CD14-positive monocyte (primary cell): ENCODE measurements at regions not wholly inside any gene's neighbourhood (a gene's known extent, or its start where the extent isn't known, plus 50 kb on each side); places are given as distances from the start of the nearest gene placed in this dataset.

ENCODE experiments used
- DNase-seq, 3 donors: peaks; one replicate each; pipeline ENCODE4 v3.0.0-alpha.2; 2011 to 2022
- H2AFZ ChIP-seq: 2 replicates; pipeline ENCODE4 v1.6.0; 2012; ENCODE audit warnings: mild to moderate bottlenecking, low read depth, low read length, inconsistent platforms; ENCODE audit not compliant: insufficient read depth, poor library complexity, severe bottlenecking
- H3K27ac ChIP-seq, 2 donors: 1 replicate in 1 of 2; 2 replicates in 1 of 2; pipeline ENCODE4 v1.5.1; 2012 to 2013; ENCODE audit warnings: low read length in 2 of 2, control low read depth in 1 of 2, inconsistent platforms in 1 of 2, low read depth in 1 of 2, mild to moderate bottlenecking in 1 of 2
- H3K27me3 ChIP-seq, 2 donors: one replicate each; pipeline versions ENCODE4 v1.6.0 to v1.6.1; 2011 to 2013; ENCODE audit warnings: low read length in 2 of 2; ENCODE audit not compliant: control insufficient read depth in 2 of 2, insufficient read depth in 2 of 2
- H3K36me3 ChIP-seq, 2 donors: replicated peaks in 1 of 2; 1 replicate in 1 of 2; 2 replicates in 1 of 2; pipeline versions ENCODE4 v1.5.1 to v1.6.1; 2012 to 2013; ENCODE audit warnings: low read length in 2 of 2, control low read depth in 1 of 2, inconsistent platforms in 1 of 2, mild to moderate bottlenecking in 1 of 2; ENCODE audit not compliant: insufficient read depth in 2 of 2, control insufficient read depth in 1 of 2
- H3K4me1 ChIP-seq, 2 donors: 1 replicate in 1 of 2; 2 replicates in 1 of 2; pipeline versions ENCODE4 v1.5.1 to v1.6.1; 2012 to 2013; ENCODE audit warnings: low read length in 2 of 2, control low read depth in 1 of 2, inconsistent platforms in 1 of 2, mild to moderate bottlenecking in 1 of 2, moderate library complexity in 1 of 2; ENCODE audit not compliant: insufficient read depth in 2 of 2, control insufficient read depth in 1 of 2
- H3K4me2 ChIP-seq: replicated peaks from 2 replicates; pipeline ENCODE3; 2012; ENCODE audit warnings: low read length, moderate library complexity, mild to moderate bottlenecking; ENCODE audit not compliant: poor library complexity, severe bottlenecking; ENCODE audit errors: extremely low read depth
- H3K4me3 ChIP-seq, 3 experiments: fragments of 200-600 bp in 1 of 3; sonication (generic) in 1 of 3; replicated peaks in 1 of 3; 1 replicate in 2 of 3; 2 replicates in 1 of 3; pipeline ENCODE4 v1.5.1; 2011 to 2013; ENCODE audit warnings: low read length in 3 of 3, mild to moderate bottlenecking in 3 of 3, control low read depth in 2 of 3, low read depth in 2 of 3, inconsistent platforms in 1 of 3, moderate library complexity in 1 of 3
- H3K79me2 ChIP-seq: 2 replicates; pipeline ENCODE4 v1.6.0; 2012; ENCODE audit warnings: mild to moderate bottlenecking, control low read depth, inconsistent platforms, low read length, moderate library complexity; ENCODE audit not compliant: insufficient read depth
- H3K9ac ChIP-seq: 2 replicates; pipeline ENCODE4 v1.6.0; 2017; ENCODE audit warnings: low read length, mild to moderate bottlenecking; ENCODE audit not compliant: insufficient read depth, poor library complexity, severe bottlenecking
- H3K9me3 ChIP-seq, 2 donors: replicated peaks in 1 of 2; 1 replicate in 1 of 2; 2 replicates in 1 of 2; pipeline versions ENCODE4 v1.5.1 to v1.6.1; 2012 to 2013; ENCODE audit warnings: low read length in 2 of 2, control low read depth in 1 of 2; ENCODE audit not compliant: control insufficient read depth in 1 of 2, insufficient read depth in 1 of 2
- H4K20me1 ChIP-seq: 2 replicates; pipeline ENCODE4 v1.6.0; 2012; ENCODE audit warnings: mild to moderate bottlenecking, low read length, control low read depth, moderate library complexity; ENCODE audit not compliant: insufficient read depth
- H3K27ac Mint-ChIP-seq, 7 donors: one replicate each; pipeline ENCODE4 v1.8.0; 2020; ENCODE audit warnings: mild to moderate bottlenecking in 7 of 7, mixed read lengths in 7 of 7, moderate library complexity in 6 of 7, inconsistent platforms in 2 of 7
- H3K27me3 Mint-ChIP-seq, 3 donors: one replicate each; pipeline ENCODE4 v1.8.0; 2021 to 2022; ENCODE audit warnings: low read depth in 3 of 3, mild to moderate bottlenecking in 3 of 3, mixed read lengths in 3 of 3, moderate library complexity in 3 of 3, inconsistent platforms in 1 of 3
- H3K36me3 Mint-ChIP-seq, 2 donors: one replicate each; pipeline ENCODE4 v1.8.0; 2020; ENCODE audit warnings: mixed read lengths in 2 of 2, inconsistent platforms in 1 of 2, mild to moderate bottlenecking in 1 of 2
- H3K4me1 Mint-ChIP-seq: one replicate; pipeline ENCODE4 v1.8.0; 2020; ENCODE audit warnings: mild to moderate bottlenecking, mixed read lengths
- H3K4me3 Mint-ChIP-seq, 2 donors: one replicate each; pipeline ENCODE4 v1.8.0; 2020; ENCODE audit warnings: mild to moderate bottlenecking in 2 of 2, mixed read lengths in 2 of 2, moderate library complexity in 1 of 2
- H3K9me3 Mint-ChIP-seq, 7 donors: one replicate each; pipeline ENCODE4 v1.8.0; 2020 to 2022; ENCODE audit warnings: mixed read lengths in 7 of 7, mild to moderate bottlenecking in 6 of 7, moderate library complexity in 6 of 7, inconsistent platforms in 2 of 7
- CTCF ChIP-seq: fragments of 200-600 bp; IDR thresholded peaks from one replicate; pipeline ENCODE4 v1.8.0; 2022; ENCODE audit warnings: antibody characterized with exemption, mild to moderate bottlenecking
- WGBS: methylation state at CpG from one replicate; pipeline ENCODE4 v1.1.5; 2013; ENCODE audit warnings: missing lambda C conversion rate; ENCODE audit not compliant: insufficient coverage; 5-methylcytosine and 5-hydroxymethylcytosine counted together
- intact Hi-C, 2 donors: fragments of 100-400 bp; cut with micrococcal nuclease; formaldehyde crosslinking; loops; one replicate each; pipeline versions ENCODE4 v1.15.0 to v1.15.1; 2023

GRCh38 chr12:71353607-71354006 lies 86.0 kb upstream of the LGR5 start:
- Mint-ChIP-seq H3K4me1 (no peaks in the 10 kb centered on the region), H3K4me3 (no peak overlapping the region), H3K9me3 (peaks cover 0 to 6% (median 3%) of the 10 kb centered on the region in 7 donors), H3K36me3 (no peaks in the 10 kb centered on the region), H3K27me3 (peaks cover 0 to 1% (median 0%) of the 10 kb centered on the region in 3 donors), H3K27ac (no peak overlapping the region)
- H3K9me3 ChIP-seq: peaks cover 0 to 11% of the 10 kb centered on the region in 2 donors
- H3K4me1 ChIP-seq: no peaks in the 10 kb centered on the region
- no peaks in the 10 kb centered on the region for H4K20me1 ChIP-seq
- H3K27ac ChIP-seq: no peak overlapping the region
- H3K4me2 ChIP-seq: no peak overlapping the region
- WGBS: 80% methylated on average over 1 of the region's 2 CpGs
- no peaks in the 10 kb centered on the region for H3K36me3 ChIP-seq
- H3K27me3 ChIP-seq: no peaks in the 10 kb centered on the region
- H3K9ac ChIP-seq: no peak overlapping the region
- intact Hi-C loops: no loop called here
- H3K79me2 ChIP-seq: no peaks in the 10 kb centered on the region
- no peak for TF ChIP-seq CTCF
- H2AFZ ChIP-seq: no peak overlapping the region
- no peak for DNase-seq
- no peak overlapping the region for H3K4me3 ChIP-seq

- H3K9ac ChIP-seq: no peak overlapping the region
- Mint-ChIP-seq H3K4me3 (no peak overlapping the region), H3K9me3 (peaks cover 0 to 3% (median 0%) of the 10 kb centered on the region in 7 donors), H3K27me3 (peaks cover 0 to 1% (median 0%) of the 10 kb centered on the region in 3 donors), H3K36me3 (no peaks in the 10 kb centered on the region), H3K4me1 (no peaks in the 10 kb centered on the region), H3K27ac (no peak overlapping the region)
- no peak overlapping the region for H3K27ac ChIP-seq
- no peaks in the 10 kb centered on the region for H3K9me3 ChIP-seq
- no peaks in the 10 kb centered on the region for H3K36me3 ChIP-seq
- TF ChIP-seq CTCF: no peak
- no peak overlapping the region for H3K4me2 ChIP-seq
- H2AFZ ChIP-seq: no peak overlapping the region
- no peaks in the 10 kb centered on the region for H3K79me2 ChIP-seq
- no peak overlapping the region for H3K4me3 ChIP-seq
- H4K20me1 ChIP-seq: no peaks in the 10 kb centered on the region
- WGBS: 85% methylated on average over 1 of the region's 2 CpGs
- H3K27me3 ChIP-seq: no peaks in the 10 kb centered on the region
- intact Hi-C loops: no loop called here
- no peaks in the 10 kb centered on the region for H3K4me1 ChIP-seq
- no peak for DNase-seq
Measured at GRCh38 chr12:71349950-71350349, 89.6 kb upstream of the LGR5 start.
